Upper lobe of right lung (tissue), 1 donor: ENCODE measurements at regions not wholly inside any gene's neighbourhood (a gene's known extent, or its start where the extent isn't known, plus 50 kb on each side); places are given as distances from the start of the nearest gene placed in this dataset.
A peak's percentile ranks its signal among the peaks of the same experiment; 100 is the strongest.

Experiments
- ATAC-seq: fragments of 200-7000 bp; cut with Tn5 transposase; one replicate; pipeline ENCODE4 v1.9.1; 2020; ENCODE audit warnings: mild to moderate bottlenecking, moderate library complexity
- DNase-seq: peaks from one replicate; pipeline ENCODE4 v3.0.0-alpha.2; 2020
- H3K27ac ChIP-seq: fragments of 200-600 bp; one replicate; pipeline ENCODE4 v1.8.0; 2022
- H3K27me3 ChIP-seq: fragments of 200-600 bp; one replicate; pipeline ENCODE4 v1.8.0; 2022; ENCODE audit warnings: mild to moderate bottlenecking
- H3K36me3 ChIP-seq: fragments of 200-600 bp; one replicate; pipeline ENCODE4 v1.8.0; 2022
- H3K4me1 ChIP-seq: fragments of 200-600 bp; one replicate; pipeline ENCODE4 v1.8.0; 2022
- H3K4me3 ChIP-seq: fragments of 200-600 bp; one replicate; pipeline ENCODE4 v1.8.0; 2022; ENCODE audit warnings: mild to moderate bottlenecking
- H3K9me3 ChIP-seq: fragments of 200-600 bp; one replicate; pipeline ENCODE4 v1.8.0; 2022
- CTCF ChIP-seq: fragments of 200-600 bp; IDR thresholded peaks from one replicate; pipeline ENCODE4 v1.8.0; 2022; ENCODE audit warnings: antibody characterized with exemption
- intact Hi-C: fragments of 100-400 bp; cut with DNase I; formaldehyde crosslinking; loops from one replicate; pipeline ENCODE4 v1.11.0; 2022
- donor health status: DM: no; HTN: yes; CAD: no; lungs with severe emphysema.

- DNase-seq (no peak), ATAC-seq (no peak)
- Histone ChIP-seq H3K36me3 (no peaks in the 10 kb centered on the region), H3K4me1 (no peaks in the 10 kb centered on the region), H3K27ac (no peak overlapping the region), H3K27me3 (no peaks in the 10 kb centered on the region), H3K4me3 (no peak overlapping the region), H3K9me3 (no peaks in the 10 kb centered on the region)
- intact Hi-C loops, result no loop called here
- TF ChIP-seq CTCF, result no peak
Measured at GRCh38 chr14:66104486-66104885, 381.7 kb upstream of the CCDC196 start.

GRCh38 chr14:66105815-66106214 is 380.4 kb upstream of the CCDC196 start:
- intact Hi-C loops, result no loop called here
- H3K27ac ChIP-seq, result no peak overlapping the region
- ATAC-seq (no peak), DNase-seq (no peak)
- TF ChIP-seq CTCF, result no peak
- no peak overlapping the region for H3K4me3 ChIP-seq
- H3K27me3 ChIP-seq, result no peaks in the 10 kb centered on the region
- H3K4me1 ChIP-seq, result no peaks in the 10 kb centered on the region
- no peaks in the 10 kb centered on the region for H3K9me3 ChIP-seq
- no peaks in the 10 kb centered on the region for H3K36me3 ChIP-seq

- intact Hi-C loops, result no loop called here
- peak; percentile 14 for ATAC-seq
Measured at GRCh38 chr14:66109426-66109825, 376.7 kb upstream of the CCDC196 start.

GRCh38 chr14:66111891-66112290 is 374.3 kb upstream of the CCDC196 start:
- no peak for ATAC-seq
- H3K4me3 ChIP-seq, result no peak overlapping the region
- no peaks in the 10 kb centered on the region for H3K36me3 ChIP-seq
- no peaks in the 10 kb centered on the region for H3K4me1 ChIP-seq
- no peaks in the 10 kb centered on the region for H3K9me3 ChIP-seq
- no peaks in the 10 kb centered on the region for H3K27me3 ChIP-seq
- no peak for TF ChIP-seq CTCF
- intact Hi-C loops, result no loop called here
- no peak for DNase-seq
- H3K27ac ChIP-seq, result no peak overlapping the region

More at GRCh38 chr14:66109426-66109825, 376.7 kb upstream of the CCDC196 start:
- Histone ChIP-seq H3K27me3 (no peaks in the 10 kb centered on the region), H3K4me3 (no peak overlapping the region), H3K4me1 (no peaks in the 10 kb centered on the region), H3K27ac (no peak overlapping the region), H3K36me3 (no peaks in the 10 kb centered on the region), H3K9me3 (no peaks in the 10 kb centered on the region)
- TF ChIP-seq CTCF, result no peak
- no peak for DNase-seq

- Histone ChIP-seq H3K27ac (no peak overlapping the region), H3K36me3 (no peaks in the 10 kb centered on the region), H3K9me3 (no peaks in the 10 kb centered on the region), H3K4me3 (no peak overlapping the region), H3K4me1 (no peaks in the 10 kb centered on the region), H3K27me3 (no peaks in the 10 kb centered on the region)
- intact Hi-C loops, result no loop called here
- no peak for TF ChIP-seq CTCF
- ATAC-seq (no peak), DNase-seq (no peak)
Measured at GRCh38 chr14:66114071-66114470, 372.1 kb upstream of the CCDC196 start.

GRCh38 chr14:66115740-66116502 is 370.2 kb upstream of the CCDC196 start:
- no peaks in the 10 kb centered on the region for H3K36me3 ChIP-seq
- intact Hi-C loops, result no loop called here
- no peak overlapping the region for H3K4me3 ChIP-seq
- ATAC-seq (no peak), DNase-seq (no peak)
- no peak for TF ChIP-seq CTCF
- no peaks in the 10 kb centered on the region for H3K4me1 ChIP-seq
- H3K9me3 ChIP-seq, result no peaks in the 10 kb centered on the region
- no peak overlapping the region for H3K27ac ChIP-seq
- H3K27me3 ChIP-seq, result no peaks in the 10 kb centered on the region
